ENCODE measurements at regions not wholly inside any gene's neighbourhood (a gene's known extent, or its start where the extent isn't known, plus 50 kb on each side); places are given as distances from the start of the nearest gene placed in this dataset.

- no peak for DNase-seq (ENCODE audit: low read depth, low spot score)
Measured at GRCh38 chr10:58970160-58970915, 206.1 kb upstream of the PHYHIPL start.

- DNase-seq (ENCODE audit: low read depth, low spot score), result no peak
Measured at GRCh38 chr10:58971211-58971610, 205.2 kb upstream of the PHYHIPL start.

GRCh38 chr10:58971796-58972491, 204.5 kb upstream of the PHYHIPL start:
- no peak for DNase-seq (ENCODE audit: low read depth, low spot score)

GRCh38 chr10:58972576-58973234, 203.7 kb upstream of the PHYHIPL start:
- DNase-seq (ENCODE audit: low read depth, low spot score), result no peak

GRCh38 chr10:58973235-58973595, 203.2 kb upstream of the PHYHIPL start:
- no peak for DNase-seq (ENCODE audit: low read depth, low spot score)

GRCh38 chr10:58976254-58976653, 200.2 kb upstream of the PHYHIPL start:
- no peak for DNase-seq (ENCODE audit: low read depth, low spot score)

GRCh38 chr10:58979711-58980110, 196.7 kb upstream of the PHYHIPL start:
- no peak for DNase-seq (ENCODE audit: low read depth, low spot score)

GRCh38 chr10:58980826-58981415, 195.5 kb upstream of the PHYHIPL start:
- no peak for DNase-seq (ENCODE audit: low read depth, low spot score)

GRCh38 chr10:58981846-58982245, 194.6 kb upstream of the PHYHIPL start:
- DNase-seq (ENCODE audit: low read depth, low spot score), result no peak

- no peak for DNase-seq (ENCODE audit: low read depth, low spot score)
Measured at GRCh38 chr10:58982470-58983239, 193.8 kb upstream of the PHYHIPL start.

- DNase-seq (ENCODE audit: low read depth, low spot score), result no peak
Measured at GRCh38 chr10:58985216-58985615, 191.2 kb upstream of the PHYHIPL start.

GRCh38 chr10:58989486-58990039, 186.9 kb upstream of the PHYHIPL start:
- DNase-seq (ENCODE audit: low read depth, low spot score), result no peak

GRCh38 chr10:58990693-58991092, 185.8 kb upstream of the PHYHIPL start:
- no peak for DNase-seq (ENCODE audit: low read depth, low spot score)

- DNase-seq (ENCODE audit: low read depth, low spot score), result no peak
Measured at GRCh38 chr10:58991856-58992255, 184.6 kb upstream of the PHYHIPL start.

- no peak for DNase-seq (ENCODE audit: low read depth, low spot score)
Measured at GRCh38 chr10:58992830-58993460, 183.5 kb upstream of the PHYHIPL start.

GRCh38 chr10:58993480-58994221, 182.8 kb upstream of the PHYHIPL start:
- DNase-seq (ENCODE audit: low read depth, low spot score), result no peak

- DNase-seq (ENCODE audit: low read depth, low spot score), result no peak
Measured at GRCh38 chr10:58994226-58995057, 182.0 kb upstream of the PHYHIPL start.

GRCh38 chr10:58995058-58995596, 181.3 kb upstream of the PHYHIPL start:
- no peak for DNase-seq (ENCODE audit: low read depth, low spot score)

GRCh38 chr10:58996063-58996462, 180.4 kb upstream of the PHYHIPL start:
- DNase-seq (ENCODE audit: low read depth, low spot score), result no peak
